CD1c-positive myeloid dendritic cell (primary cell): ENCODE measurements at regions not wholly inside any gene's neighbourhood (a gene's known extent, or its start where the extent isn't known, plus 50 kb on each side); places are given as distances from the start of the nearest gene placed in this dataset.
"Not testable (repeated sequence)": the region's sequence is repeated elsewhere in the genome, so short reads cannot be mapped to it uniquely, and the experiment has no call there.

ENCODE experiments used
- DNase-seq: peaks from one replicate; pipeline ENCODE4 v3.0.0-alpha.2; 2016; ENCODE audit errors: extremely low spot score

GRCh38 chr6:71592643-71593042, 293.7 kb upstream of the RIMS1 start:
- DNase-seq: no peak

DNA sequence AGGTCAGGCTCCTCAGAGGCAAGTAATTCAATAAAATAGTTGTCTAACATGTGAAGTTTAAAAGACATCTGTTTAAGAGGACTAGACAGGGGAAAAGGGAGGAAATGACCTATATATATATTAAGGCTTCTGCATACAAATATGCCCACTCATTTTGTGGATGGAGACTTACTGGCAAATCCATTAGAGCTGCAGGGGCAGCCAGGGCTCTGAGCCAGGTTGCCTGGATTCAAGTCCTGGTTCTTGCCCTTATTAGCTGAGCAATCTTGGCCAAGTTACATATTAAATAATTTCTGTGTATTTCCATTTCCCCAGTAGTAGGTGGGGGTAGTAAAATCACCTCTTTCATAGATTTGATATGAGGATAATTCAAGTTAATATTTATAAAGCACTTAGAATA, 287.0 kb upstream of the RIMS1 start:
- DNase-seq: no peak

- no peak for DNase-seq
Measured at GRCh38 chr6:71602385-71603007, 283.9 kb upstream of the RIMS1 start.

DNA sequence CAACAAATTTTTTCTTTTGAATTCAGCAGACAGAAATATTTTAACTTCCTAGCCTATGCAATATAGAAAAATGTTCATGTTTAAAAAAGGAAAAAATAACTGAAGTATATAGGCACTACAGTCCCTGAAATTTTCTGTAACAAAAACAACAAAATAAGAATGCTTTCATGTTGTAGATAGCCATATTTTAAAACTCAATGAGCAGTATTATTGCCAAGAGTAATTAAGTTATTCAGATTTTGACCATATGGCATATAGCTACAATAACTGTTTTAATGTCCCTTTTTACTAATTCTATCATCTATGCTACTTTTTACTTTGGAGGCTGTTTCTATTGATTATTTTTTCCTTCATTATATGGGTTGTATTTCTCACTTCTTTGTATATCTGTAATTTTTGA, 283.3 kb upstream of the RIMS1 start:
- no peak for DNase-seq

DNA sequence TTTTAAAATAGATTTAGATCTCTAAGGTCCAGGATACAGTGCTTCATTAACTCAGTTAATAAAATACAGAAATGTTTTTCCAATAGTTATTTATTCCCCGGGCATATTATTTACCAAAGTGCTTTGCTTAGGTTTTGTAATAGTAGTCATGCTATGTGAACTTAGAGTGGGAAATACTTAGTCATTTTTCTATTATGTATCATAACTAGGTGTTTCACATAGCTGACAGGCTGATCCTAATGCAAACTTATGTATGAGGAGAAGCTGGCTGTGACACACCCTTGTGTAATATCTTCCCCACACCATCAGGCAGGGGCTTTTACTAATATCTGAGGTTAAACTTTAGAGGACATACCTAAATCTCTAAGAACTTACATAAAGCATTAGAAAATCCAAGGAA, 277.7 kb upstream of the RIMS1 start:
- DNase-seq: no peak

DNA sequence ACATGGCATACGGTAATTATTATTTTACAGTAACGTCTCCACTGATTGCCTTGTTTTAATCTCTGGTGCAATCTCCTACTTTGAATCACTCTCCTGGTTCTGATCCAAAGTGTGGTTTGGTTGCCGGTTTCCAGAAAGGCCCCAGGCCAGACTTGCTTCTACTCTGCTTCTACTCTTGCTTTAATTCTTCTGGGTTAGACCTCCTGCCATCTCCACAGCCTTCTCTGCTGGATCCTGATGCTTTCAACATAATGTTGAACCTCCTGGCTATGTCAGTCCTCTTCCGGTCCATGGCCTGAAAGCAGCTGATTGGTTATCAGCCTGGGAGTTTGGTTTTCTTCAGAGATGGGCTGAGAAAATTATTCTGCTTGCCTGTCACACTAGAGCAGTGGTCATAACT, 266.5 kb upstream of the RIMS1 start:
- no peak for DNase-seq

- no peak for DNase-seq
Measured at GRCh38 chr6:71621918-71622519, 264.3 kb upstream of the RIMS1 start.

- DNase-seq: no peak
Measured at GRCh38 chr6:71642120-71642519, 244.2 kb upstream of the RIMS1 start.

DNA sequence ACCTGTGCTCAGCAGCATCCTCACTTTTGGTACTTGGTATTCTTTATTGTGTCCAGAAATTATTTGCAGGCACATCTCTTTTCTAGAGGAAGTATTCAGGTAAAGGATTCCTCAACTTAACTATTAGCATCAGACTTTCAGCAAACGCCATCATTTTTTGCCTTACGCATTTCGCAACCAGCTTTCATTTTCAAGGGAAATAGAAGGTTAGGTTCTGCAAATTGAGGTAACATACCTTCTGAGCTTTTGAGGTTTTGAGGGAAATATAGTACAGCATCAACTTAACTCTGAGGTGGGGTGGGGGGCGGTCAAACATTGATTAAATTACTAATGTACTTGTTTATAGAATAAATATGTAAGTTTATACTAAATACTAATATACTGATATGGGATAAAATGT, 243.6 kb upstream of the RIMS1 start:
- DNase-seq: no peak

DNA sequence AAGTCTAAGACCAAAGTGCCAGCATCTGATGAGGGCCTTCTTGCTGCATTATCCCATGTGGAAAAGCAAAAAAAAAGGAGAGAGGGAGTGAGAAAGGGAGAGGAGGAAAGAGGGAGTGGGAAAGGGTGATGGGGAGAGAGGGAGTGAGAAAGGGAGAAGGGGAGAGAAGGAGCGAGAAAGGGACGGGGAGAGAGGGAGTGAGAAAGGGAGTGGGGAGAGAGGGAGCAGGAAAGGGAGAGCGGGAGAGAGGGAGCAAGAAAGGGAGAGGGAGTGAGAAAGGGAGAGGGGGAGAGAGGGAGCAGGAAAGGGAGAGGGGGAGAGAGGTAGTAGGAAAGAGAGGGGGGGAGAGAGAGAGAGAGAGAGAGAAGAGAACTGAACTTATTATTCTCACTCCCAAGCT, 241.1 kb upstream of the RIMS1 start:
- no peak for DNase-seq

GRCh38 chr6:71649915-71650314, 236.4 kb upstream of the RIMS1 start:
- no peak for DNase-seq

DNA sequence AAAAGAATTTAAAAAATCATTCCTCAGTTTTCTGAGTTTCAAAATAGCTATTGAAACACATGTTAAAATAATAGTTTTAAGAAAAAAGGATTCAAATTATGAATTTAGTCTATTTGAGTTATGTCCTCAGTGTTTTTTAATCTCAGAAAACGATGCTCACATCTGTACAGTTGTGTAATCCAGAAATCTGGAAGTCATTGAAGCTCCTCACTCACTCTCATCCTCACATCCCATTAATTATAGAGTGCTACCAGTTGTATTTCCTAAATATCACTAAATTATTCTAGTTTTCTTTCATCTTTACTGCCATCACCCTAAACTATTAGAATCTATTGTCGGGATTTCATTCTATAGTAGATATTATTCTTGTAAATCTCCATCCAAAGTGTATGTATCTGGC, 234.7 kb upstream of the RIMS1 start:
- no peak for DNase-seq

DNA sequence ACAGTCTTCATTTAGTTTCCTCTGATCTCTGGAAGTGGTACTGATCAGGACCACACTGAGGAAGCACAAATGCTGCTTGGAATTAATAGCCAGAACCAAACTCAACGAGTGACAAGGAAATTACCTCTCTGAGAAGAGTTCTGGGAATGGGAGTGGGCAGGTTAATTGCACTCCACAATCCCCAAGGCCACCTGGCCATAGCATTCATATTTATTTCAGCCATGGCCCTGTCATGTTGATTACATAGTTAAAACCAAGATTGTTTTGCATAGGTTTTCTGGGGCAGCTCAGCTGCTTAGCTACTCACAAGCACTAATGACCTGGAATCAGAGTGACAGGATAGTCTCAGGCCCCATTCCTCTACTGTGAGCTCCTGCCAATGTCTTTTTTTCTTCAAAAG, 230.2 kb upstream of the RIMS1 start:
- no peak for DNase-seq

DNA sequence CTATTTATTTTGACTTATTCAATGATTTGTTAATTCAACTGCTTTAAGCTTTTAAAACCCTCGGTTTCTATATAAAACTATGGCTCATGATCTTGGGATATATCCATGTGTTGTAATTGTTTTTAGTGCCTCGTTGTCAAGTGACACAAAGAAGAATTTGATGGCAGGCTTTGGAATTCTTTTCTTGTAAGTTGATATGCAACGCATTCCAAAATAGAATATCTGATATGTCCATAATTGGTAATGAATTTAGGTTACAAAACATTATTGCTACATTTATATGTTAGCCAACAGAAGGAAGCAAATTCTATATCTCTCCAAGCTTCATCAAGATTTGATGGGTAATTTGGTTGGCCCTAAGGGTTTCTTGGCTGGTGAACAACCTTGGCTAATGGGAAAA, 220.4 kb upstream of the RIMS1 start:
- no peak for DNase-seq

DNA sequence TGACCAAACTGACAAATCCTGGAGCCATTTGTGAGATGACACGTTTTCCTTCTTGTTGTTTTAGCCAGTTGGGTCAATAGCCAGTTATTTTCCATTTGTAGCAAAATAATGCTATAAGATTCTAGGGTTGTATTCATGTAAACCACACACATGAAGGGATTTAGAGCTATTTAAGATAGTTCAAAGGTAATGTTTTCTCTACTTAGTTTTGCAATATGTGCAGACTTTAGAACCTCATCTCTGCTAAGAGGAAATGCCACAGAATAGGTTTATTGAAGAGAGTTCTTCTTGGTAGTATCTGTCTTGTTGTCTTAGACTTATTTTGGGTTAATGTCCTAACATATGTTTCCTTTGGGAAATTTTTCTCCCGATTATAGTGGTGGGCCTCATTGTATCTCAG, 213.5 kb upstream of the RIMS1 start:
- DNase-seq: no peak

GRCh38 chr6:71675386-71675785, 211.0 kb upstream of the RIMS1 start:
- DNase-seq: no peak

DNA sequence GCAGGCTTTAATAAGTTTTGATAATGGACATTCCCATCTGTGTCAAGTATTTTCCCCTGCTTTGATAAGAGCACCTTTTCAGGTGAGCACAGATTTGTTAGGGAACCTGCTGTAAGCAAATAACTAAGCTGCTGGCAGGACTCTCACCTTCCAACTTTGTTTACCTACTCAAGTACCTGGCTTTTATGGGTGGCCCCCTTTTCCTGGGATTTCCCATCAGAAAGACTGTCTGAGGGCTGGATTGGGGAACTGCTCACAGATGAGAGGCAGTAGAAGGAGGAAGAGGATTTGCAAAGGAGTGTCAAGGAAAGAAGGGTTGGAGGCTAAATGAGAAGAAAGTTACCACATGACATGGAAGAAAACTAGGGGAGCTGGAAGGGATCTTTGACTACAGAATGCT, 210.1 kb upstream of the RIMS1 start:
- DNase-seq: no peak

DNA sequence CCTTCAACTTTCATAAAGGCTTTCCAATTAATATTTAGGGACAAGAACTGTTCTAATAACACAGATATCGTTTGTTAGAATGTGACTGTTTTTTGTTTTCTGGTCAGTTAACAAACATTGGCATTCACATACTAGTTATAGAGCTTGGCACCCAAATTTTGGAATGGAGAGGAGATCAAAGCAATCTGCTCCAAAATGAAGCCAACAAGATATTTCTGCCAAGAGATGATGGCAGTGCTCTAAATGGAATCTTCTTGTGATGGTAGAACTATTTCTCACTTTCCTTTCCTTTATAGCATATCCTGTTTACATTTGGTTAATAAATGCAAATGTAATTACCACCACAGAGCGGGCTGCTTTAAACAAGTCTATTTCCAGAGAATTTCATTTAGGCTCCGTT, 208.3 kb upstream of the RIMS1 start:
- DNase-seq: no peak

GRCh38 chr6:71681234-71681867, 205.0 kb upstream of the RIMS1 start:
- DNase-seq: no peak

- not testable (repeated sequence) for DNase-seq
Measured at GRCh38 chr6:71686021-71686677, 200.2 kb upstream of the RIMS1 start.

DNA sequence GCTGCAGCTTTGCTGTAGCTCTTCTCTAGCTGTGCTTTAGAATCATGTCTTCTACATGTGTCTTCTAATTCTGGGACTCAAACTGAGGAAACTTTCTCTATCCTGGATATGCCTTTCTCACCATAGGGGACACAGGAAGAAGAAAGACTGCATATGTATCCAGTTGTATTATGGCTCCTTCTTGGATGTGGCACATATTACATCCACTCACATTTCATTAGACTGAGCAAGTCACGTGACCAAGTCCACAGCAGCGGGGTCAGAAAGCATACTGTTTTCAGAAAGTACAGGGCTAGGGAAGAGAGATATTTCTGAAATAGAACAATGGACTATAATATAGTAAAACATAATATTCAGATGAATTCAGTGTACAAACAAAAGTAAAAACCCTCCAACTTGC, 187.6 kb upstream of the RIMS1 start:
- no peak for DNase-seq

GRCh38 chr6:71706523-71706922, 179.8 kb upstream of the RIMS1 start:
- DNase-seq: no peak

DNA sequence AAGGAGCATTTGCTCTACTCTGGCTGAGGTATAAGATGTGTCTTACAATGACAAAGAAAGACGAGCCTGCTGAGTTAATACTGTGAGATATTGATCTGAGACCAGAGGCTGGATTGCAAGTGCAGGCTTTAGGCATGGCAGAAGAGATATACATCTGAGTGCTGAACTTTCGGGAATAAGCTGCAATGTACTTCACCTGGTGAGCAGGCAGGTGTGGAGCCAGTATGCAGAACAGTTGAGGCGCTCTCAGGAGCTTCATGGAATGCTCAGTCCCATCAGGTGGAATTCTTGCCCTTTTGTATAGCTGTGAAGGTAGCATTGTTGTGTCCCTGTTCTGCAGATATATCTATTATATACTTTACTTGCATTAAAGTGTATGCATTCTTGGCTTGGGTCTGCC, 179.3 kb upstream of the RIMS1 start:
- no peak for DNase-seq
